ENCODE measurements at regions not wholly inside any gene's neighbourhood (a gene's known extent, or its start where the extent isn't known, plus 50 kb on each side); places are given as distances from the start of the nearest gene placed in this dataset.

DNA sequence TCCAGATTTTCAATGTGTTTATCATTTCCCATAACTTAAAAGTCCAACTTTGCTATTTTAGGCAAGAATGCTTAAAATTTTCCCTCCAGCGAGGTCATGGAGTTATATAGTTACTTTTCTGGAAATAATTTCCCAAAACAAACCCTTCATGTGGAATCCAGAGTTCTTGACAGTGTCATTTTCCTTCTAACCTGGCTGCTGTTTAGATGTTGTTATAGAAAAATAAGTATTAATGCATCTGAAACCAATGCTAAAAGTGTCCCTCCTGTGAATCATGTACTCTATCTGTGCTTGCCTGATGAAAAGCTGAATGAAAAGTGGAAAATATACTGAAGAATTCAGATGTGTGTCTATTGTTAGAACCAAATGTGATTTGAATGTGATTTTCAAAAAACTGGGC is 245.3 kb upstream of the HSF2 start:
- TF ChIP-seq GATA3 (IDR thresholded peaks at IDR 0.05; ENCODE audit: low read depth, low read length) (no peak), GATA2 (IDR thresholded peaks at IDR 0.05; ENCODE audit: low read depth, low read length) (no peak)

GRCh38 chr6:122154912-122155575 is 244.4 kb upstream of the HSF2 start:
- TF ChIP-seq GATA2 (IDR thresholded peaks at IDR 0.05; ENCODE audit: low read depth, low read length): no peak
- no peak for TF ChIP-seq GATA3 (IDR thresholded peaks at IDR 0.05; ENCODE audit: low read depth, low read length)

DNA sequence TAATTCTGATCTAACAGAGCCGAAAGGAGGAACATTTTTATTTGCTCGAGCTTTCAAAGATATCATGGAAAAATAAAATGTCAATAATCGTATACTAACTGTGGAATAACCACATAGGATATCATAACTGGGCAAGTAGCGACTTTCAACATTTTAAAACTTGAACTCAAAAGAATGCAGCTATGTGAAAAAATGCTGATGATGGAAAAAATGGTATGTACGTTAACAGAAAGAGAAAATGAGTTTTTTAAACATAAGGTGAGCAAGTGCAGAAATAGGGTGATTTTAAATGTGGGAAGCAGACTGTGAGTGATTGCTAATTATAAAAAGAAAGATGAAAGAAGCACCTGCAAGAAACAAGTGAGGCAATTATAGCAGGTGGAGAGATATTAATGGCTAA is 238.3 kb upstream of the HSF2 start:
- TF ChIP-seq GATA3 (IDR thresholded peaks at IDR 0.05; ENCODE audit: low read depth, low read length): no peak

DNA sequence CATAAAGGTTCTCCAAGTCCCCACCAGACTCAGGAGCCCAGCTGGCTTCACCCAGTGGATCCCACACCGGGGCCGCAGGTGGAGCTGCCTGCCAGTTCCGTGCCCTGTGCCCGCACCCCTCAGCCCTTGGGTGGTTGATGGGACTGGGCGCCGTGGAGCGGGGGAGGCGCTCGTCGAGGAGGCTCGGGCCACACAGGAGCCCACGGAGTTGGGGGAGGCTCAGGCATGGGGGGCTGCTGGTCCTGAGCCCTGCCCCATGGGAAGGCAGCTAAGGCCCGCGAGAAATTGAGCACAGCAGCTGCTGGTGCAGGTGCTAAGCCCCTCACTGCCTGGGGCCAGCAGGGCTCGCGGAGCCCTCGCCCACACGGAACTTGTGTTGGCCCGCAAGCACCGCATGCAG is 234.4 kb upstream of the HSF2 start:
- TF ChIP-seq GATA2 (IDR thresholded peaks at IDR 0.05; ENCODE audit: low read depth, low read length): no peak

- TF ChIP-seq GATA2 (IDR thresholded peaks at IDR 0.05; ENCODE audit: low read depth, low read length) (no peak), GATA3 (IDR thresholded peaks at IDR 0.05; ENCODE audit: low read depth, low read length) (no peak)
Measured at GRCh38 chr6:122170274-122170673, 229.2 kb upstream of the HSF2 start.

- TF ChIP-seq GATA3 (IDR thresholded peaks at IDR 0.05; ENCODE audit: low read depth, low read length) (no peak), GATA2 (IDR thresholded peaks at IDR 0.05; ENCODE audit: low read depth, low read length) (no peak)
Measured at GRCh38 chr6:122178988-122179387, 220.5 kb upstream of the HSF2 start.

DNA sequence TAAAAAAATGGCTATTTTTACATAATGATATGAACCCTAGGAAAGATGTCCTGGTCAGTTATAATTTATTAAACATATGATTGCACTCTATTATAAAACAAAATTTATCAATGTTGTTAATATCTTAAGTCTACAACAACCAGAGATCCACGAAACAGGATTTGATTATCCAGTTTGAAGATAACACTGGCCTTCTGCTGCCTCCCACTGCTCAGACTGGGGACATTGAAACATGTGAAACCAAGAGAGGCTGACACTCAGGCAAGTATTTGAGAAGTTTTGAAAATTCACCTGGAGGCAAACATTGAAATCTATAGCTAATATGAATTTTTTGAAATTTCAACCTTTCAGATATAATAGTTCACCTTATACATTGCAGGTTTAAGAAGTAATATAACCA is 219.3 kb upstream of the HSF2 start:
- TF ChIP-seq GATA2 (IDR thresholded peaks at IDR 0.05; ENCODE audit: low read depth, low read length) (no peak), GATA3 (IDR thresholded peaks at IDR 0.05; ENCODE audit: low read depth, low read length) (no peak)

GRCh38 chr6:122182061-122182460 is 217.4 kb upstream of the HSF2 start:
- TF ChIP-seq GATA3 (IDR thresholded peaks at IDR 0.05; ENCODE audit: low read depth, low read length): no peak
- no peak for TF ChIP-seq GATA2 (IDR thresholded peaks at IDR 0.05; ENCODE audit: low read depth, low read length)

DNA sequence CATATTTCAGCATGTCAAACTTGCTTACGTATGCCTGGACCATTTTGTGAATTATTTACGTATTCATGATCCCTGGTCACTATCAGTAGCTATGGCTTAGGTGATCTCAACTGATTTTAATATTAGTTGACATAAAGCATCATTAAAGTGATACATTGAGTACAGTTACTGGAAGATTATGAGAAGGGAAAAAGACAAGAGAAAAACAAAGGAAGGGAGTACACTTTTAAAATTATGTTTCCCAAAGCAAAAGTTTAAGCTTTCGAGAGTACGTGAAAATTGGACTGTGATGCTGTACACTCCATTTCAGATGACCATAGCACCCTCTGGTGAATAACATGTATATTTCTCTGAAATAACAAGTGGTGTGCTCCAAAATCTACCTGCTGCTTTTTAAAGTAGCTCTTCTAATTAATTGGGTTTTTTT is 215.0 kb upstream of the HSF2 start:
- TF ChIP-seq GATA2 (IDR thresholded peaks at IDR 0.05; ENCODE audit: low read depth, low read length): no peak
- no peak for TF ChIP-seq GATA3 (IDR thresholded peaks at IDR 0.05; ENCODE audit: low read depth, low read length)

DNA sequence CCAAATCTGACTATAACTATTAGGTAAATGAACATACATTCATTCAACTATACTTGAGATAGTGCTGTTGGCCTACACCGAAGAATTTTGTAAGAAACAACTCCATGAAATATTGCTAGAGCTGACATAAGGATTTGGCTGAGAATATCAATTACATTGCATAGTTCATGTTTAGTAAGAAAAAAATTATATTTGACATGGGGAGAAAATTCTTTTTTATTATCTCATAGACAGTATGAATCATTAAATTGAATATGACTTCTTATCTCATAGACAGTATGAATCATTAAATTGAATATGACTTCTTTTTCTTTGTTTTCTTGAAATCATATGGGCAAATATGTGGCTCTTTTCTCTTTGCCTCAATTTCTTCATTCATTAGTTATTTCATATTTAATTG is 212.3 kb upstream of the HSF2 start:
- TF ChIP-seq GATA2 (IDR thresholded peaks at IDR 0.05; ENCODE audit: low read depth, low read length): no peak
- TF ChIP-seq GATA3 (IDR thresholded peaks at IDR 0.05; ENCODE audit: low read depth, low read length): no peak

- TF ChIP-seq GATA3 (IDR thresholded peaks at IDR 0.05; ENCODE audit: low read depth, low read length) (no peak), GATA2 (IDR thresholded peaks at IDR 0.05; ENCODE audit: low read depth, low read length) (no peak)
Measured at GRCh38 chr6:122198922-122199321, 200.5 kb upstream of the HSF2 start.

DNA sequence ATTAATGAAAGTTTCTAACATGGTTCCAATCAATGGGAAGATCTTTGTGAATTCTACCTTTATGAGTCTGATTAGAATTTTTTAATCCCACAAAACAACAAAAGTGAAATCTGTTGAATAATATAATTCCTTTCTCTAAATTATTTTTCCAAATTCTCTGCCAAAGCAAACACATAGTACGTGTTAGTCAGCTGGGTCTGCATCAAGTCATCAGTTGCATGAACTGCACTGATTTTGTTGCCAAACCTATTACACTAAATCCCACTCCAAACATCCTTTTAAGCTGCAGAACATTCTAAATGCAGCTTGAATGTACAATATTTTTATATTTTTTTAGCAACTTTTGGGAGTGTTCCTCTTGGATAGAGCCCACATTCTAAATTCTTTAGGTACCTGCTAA is 199.0 kb upstream of the HSF2 start:
- no peak for TF ChIP-seq GATA2 (IDR thresholded peaks at IDR 0.05; ENCODE audit: low read depth, low read length)
- no peak for TF ChIP-seq GATA3 (IDR thresholded peaks at IDR 0.05; ENCODE audit: low read depth, low read length)

- TF ChIP-seq GATA2 (IDR thresholded peaks at IDR 0.05; ENCODE audit: low read depth, low read length) (no peak), GATA3 (IDR thresholded peaks at IDR 0.05; ENCODE audit: low read depth, low read length) (no peak)
Measured at GRCh38 chr6:122202576-122203137, 196.8 kb upstream of the HSF2 start.

DNA sequence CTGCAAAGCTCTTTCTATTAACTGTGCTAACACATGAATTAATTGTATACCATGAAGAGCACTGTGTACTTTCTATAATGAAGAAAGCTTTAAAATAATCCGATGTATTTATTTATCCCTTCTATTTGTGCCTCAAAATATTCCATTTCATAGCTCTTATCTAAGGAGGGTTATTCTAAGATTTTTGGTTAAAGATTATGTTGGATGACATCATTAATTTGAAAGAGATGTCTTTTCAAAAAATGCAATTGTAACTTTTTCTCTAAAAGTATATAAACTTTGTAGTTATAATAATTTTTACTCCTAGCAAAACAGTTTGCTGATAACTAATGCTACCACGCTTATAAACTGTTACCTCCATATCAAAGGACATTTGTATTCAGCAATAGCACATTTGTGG is 192.4 kb upstream of the HSF2 start:
- TF ChIP-seq GATA2 (IDR thresholded peaks at IDR 0.05; ENCODE audit: low read depth, low read length): no peak
- no peak for TF ChIP-seq GATA3 (IDR thresholded peaks at IDR 0.05; ENCODE audit: low read depth, low read length)

DNA sequence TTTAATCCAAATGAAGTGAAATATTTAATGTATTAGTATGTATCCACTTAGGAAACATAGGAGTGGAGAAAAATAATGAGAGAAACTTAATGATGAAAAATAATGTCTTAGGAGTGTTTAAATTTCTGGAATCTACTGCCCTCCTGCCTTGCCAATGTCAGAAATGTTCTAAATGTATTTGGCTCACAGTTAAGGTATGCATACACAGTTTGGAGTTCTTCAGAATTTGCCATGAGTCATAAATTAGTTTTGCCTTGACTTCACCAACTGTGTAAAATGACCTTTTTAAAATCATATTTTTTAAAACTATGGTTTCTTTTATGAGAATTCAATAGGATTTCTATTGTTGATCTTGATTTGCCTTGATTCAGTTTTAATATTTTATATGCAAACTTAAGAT is 191.7 kb upstream of the HSF2 start:
- TF ChIP-seq GATA3 (IDR thresholded peaks at IDR 0.05; ENCODE audit: low read depth, low read length): no peak
- TF ChIP-seq GATA2 (IDR thresholded peaks at IDR 0.05; ENCODE audit: low read depth, low read length): no peak

All from SH-SY5Y (cell line).